ENCODE measurements at regions not wholly inside any gene's neighbourhood (a gene's known extent, or its start where the extent isn't known, plus 50 kb on each side); places are given as distances from the start of the nearest gene placed in this dataset.

DNA sequence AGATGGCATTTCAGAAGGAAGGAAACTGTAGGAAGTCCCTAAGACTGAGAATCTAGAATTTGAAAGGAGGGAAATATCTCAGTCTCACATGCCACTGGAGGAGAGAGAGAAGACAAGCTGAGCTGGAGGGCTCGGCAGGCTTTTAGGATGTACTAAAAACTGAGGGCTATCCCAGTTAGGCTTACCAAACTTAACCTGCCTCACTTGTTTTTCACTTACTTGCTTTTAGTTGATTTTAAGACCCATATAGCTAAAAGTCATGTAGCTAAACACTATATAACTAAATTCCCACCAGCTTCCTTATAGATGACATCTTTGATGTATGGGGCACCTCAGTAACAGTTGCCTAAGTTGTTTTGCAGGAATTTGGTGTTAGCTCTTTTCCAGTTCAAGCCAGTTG lies 288.0 kb downstream of the DOK5 start:
- ATAC-seq = no peak
- no peak for TF ChIP-seq POLR2A (IDR thresholded peaks at IDR 0.05)
- TF ChIP-seq, protein P1, sequence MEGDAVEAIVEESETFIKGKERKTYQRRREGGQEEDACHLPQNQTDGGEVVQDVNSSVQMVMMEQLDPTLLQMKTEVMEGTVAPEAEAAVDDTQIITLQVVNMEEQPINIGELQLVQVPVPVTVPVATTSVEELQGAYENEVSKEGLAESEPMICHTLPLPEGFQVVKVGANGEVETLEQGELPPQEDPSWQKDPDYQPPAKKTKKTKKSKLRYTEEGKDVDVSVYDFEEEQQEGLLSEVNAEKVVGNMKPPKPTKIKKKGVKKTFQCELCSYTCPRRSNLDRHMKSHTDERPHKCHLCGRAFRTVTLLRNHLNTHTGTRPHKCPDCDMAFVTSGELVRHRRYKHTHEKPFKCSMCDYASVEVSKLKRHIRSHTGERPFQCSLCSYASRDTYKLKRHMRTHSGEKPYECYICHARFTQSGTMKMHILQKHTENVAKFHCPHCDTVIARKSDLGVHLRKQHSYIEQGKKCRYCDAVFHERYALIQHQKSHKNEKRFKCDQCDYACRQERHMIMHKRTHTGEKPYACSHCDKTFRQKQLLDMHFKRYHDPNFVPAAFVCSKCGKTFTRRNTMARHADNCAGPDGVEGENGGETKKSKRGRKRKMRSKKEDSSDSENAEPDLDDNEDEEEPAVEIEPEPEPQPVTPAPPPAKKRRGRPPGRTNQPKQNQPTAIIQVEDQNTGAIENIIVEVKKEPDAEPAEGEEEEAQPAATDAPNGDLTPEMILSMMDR (IDR thresholded peaks at IDR 0.05) = no peak
- intact Hi-C loops (cut with DNase I) = no loop called here

DNA sequence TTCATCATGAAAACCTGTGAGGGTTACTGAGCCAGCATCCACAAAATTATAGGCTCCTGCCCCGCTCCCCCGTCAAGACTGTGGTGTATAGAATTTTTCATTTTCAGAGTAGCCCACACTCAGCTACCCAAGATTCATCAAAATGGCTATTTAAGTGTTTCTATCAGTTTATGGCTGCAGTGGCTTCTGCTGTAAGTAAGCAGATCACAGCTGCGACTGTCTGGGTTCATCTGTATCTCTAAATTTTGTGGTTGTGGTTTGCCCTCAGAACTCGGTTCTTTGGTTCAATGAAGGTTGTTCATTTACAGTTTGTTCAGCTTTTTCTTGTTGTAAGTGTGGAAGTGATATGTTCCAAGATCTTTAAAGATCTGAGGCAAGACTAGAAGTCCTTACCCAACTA lies 284.2 kb downstream of the DOK5 start:
- H3K36me3 ChIP-seq = no peaks in the 10 kb centered on the region
- ATAC-seq (no peak), DNase-seq (no peak)
- H3K27me3 ChIP-seq = no peaks in the 10 kb centered on the region
- intact Hi-C loops (cut with DNase I) = no loop called here
- H3K4me3 ChIP-seq = no peak overlapping the region
- WGBS, 4 donors = 80 to 90% (median 86%) methylated on average over 4 of the region's 4 CpGs
- H3K9me3 ChIP-seq = peaks cover 0 to 27% (median 0%) of the 10 kb centered on the region in 12 donors
- no peaks in the 10 kb centered on the region for H3K4me1 ChIP-seq
- H3K27ac ChIP-seq = no peak overlapping the region
- no peak for TF ChIP-seq POLR2A (IDR thresholded peaks at IDR 0.05)
- TF ChIP-seq, protein P1 (IDR thresholded peaks at IDR 0.05) = no peak

More for the DNA sequence above, 288.0 kb downstream of the DOK5 start:
- peaks cover 0 to 9% (median 0%) of the 10 kb centered on the region in 12 donors for H3K9me3 ChIP-seq
- no peak for DNase-seq
- WGBS, 4 donors = 88 to 97% (median 92%) methylated on average over 1 of the region's 1 CpG
- H3K4me1 ChIP-seq = no peaks in the 10 kb centered on the region
- H3K27ac ChIP-seq = no peak overlapping the region
- no peak overlapping the region for H3K4me3 ChIP-seq
- no peaks in the 10 kb centered on the region for H3K36me3 ChIP-seq
- no peaks in the 10 kb centered on the region for H3K27me3 ChIP-seq

DNA sequence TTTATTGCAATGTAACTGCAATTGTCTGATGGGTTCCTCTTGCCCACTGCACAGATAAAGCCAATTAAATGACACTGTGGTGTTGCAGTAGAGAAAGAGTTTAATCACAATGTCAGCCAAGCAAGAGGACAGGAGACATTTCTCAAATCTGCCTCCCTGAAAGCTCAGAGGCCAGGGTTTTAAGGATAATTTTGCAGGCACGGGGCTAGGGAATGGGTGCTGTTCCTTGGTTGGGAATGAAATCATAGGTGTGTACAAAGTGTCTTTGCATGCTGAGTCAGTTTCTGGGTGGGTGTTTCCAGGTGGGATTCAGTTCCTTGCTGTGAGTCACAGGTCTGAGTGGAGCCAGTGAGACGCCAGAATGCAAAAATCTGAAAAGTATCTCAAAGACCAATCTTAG lies 271.4 kb downstream of the DOK5 start:
- Histone ChIP-seq H3K4me3 (no peak overlapping the region), H3K36me3 (no peaks in the 10 kb centered on the region), H3K27me3 (no peaks in the 10 kb centered on the region), H3K27ac (no peak overlapping the region), H3K9me3 (peaks cover 0 to 11% (median 0%) of the 10 kb centered on the region in 12 donors), H3K4me1 (no peaks in the 10 kb centered on the region)
- DNase-seq (no peak), ATAC-seq (no peak)
- TF ChIP-seq POLR2A (IDR thresholded peaks at IDR 0.05) = no peak
- TF ChIP-seq, protein P1 (IDR thresholded peaks at IDR 0.05) = no peak
- WGBS, 4 donors = 73 to 80% (median 78%) methylated on average over 2 of the region's 2 CpGs
- intact Hi-C loops (cut with DNase I) = no loop called here

DNA sequence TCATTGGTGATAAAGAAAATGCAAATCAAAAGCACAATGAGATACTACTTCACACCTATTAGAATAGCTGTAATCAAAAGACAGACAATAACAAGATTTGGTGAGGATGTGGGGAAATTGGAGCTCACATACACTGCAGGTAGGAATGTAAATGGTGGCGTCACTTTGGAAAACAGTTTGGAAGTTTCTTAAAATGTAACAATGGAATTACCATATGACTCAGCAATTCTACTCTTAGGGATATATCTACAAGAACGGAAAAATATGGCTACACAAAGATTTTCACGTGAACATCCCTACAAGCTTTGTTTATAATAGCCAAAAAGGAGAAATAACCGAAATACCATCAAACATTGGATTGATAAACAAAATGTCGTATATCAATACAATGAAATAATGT lies 270.4 kb downstream of the DOK5 start:
- Histone ChIP-seq H3K9me3 (peaks cover 0 to 11% (median 0%) of the 10 kb centered on the region in 12 donors), H3K36me3 (no peaks in the 10 kb centered on the region), H3K4me1 (no peaks in the 10 kb centered on the region), H3K4me3 (no peak overlapping the region), H3K27ac (no peak overlapping the region), H3K27me3 (no peaks in the 10 kb centered on the region)
- no peak for DNase-seq
- WGBS, 4 donors = 81 to 90% (median 85%) methylated on average over 5 of the region's 5 CpGs
- TF ChIP-seq, protein P1 (IDR thresholded peaks at IDR 0.05) = no peak
- no peak for TF ChIP-seq POLR2A (IDR thresholded peaks at IDR 0.05)
- no peak for ATAC-seq
- intact Hi-C loops (cut with DNase I) = no loop called here
